Uterus (tissue), 3 donors: ENCODE measurements at regions not wholly inside any gene's neighbourhood (a gene's known extent, or its start where the extent isn't known, plus 50 kb on each side); places are given as distances from the start of the nearest gene placed in this dataset.
A peak's percentile ranks its signal among the peaks of the same experiment; 100 is the strongest.

ENCODE experiments used
- DNase-seq, 2 donors: peaks; one replicate each; pipeline ENCODE4 v3.0.0-alpha.2; 2019 to 2020
- H3K27ac ChIP-seq, 2 donors: fragments of 200-600 bp; sonication (generic); 1 replicate in 1 of 2; 2 replicates in 1 of 2; pipeline ENCODE4 v1.5.1; 2016 to 2018
- H3K27me3 ChIP-seq, 2 donors: fragments of 200-600 bp; sonication (generic); one replicate each; pipeline ENCODE4 v1.5.1; 2018 to 2019; ENCODE audit warnings: control low read depth in 1 of 2
- H3K36me3 ChIP-seq, 2 donors: fragments of 200-600 bp; sonication (generic); one replicate each; pipeline ENCODE4 v1.5.1; 2019; ENCODE audit warnings: control low read depth in 1 of 2
- H3K4me1 ChIP-seq, 2 donors: fragments of 200-600 bp; sonication (generic); one replicate each; pipeline ENCODE4 v1.5.1; 2018 to 2019; ENCODE audit warnings: control low read depth in 1 of 2
- H3K4me3 ChIP-seq, 2 donors: fragments of 200-600 bp; sonication (generic); 1 replicate in 1 of 2; 2 replicates in 1 of 2; pipeline ENCODE4 v1.5.1; 2018 to 2019; ENCODE audit warnings: mild to moderate bottlenecking in 1 of 2
- H3K9me3 ChIP-seq, 2 donors: fragments of 200-600 bp; sonication (generic); one replicate each; pipeline ENCODE4 v1.5.1; 2019; ENCODE audit warnings: control low read depth in 1 of 2
- POLR2A ChIP-seq, 2 donors: fragments of 450-650 bp; IDR thresholded peaks; one replicate each; pipeline ENCODE4 v1.6.1; 2016; ENCODE audit warnings: antibody characterized with exemption in 2 of 2, mild to moderate bottlenecking in 1 of 2, moderate library complexity in 1 of 2
- intact Hi-C: fragments of 100-400 bp; cut with DNase I; formaldehyde crosslinking; loops from one replicate; pipeline ENCODE4 v1.15.1; 2023; ENCODE audit warnings: low total_unique reads
- TF ChIP-seq, protein P1 (sequence below), 4 experiments: fragments of 200-600 bp in 2 of 4; fragments of 450-650 bp in 2 of 4; sonication (generic) in 2 of 4; IDR thresholded peaks; one replicate each; pipeline ENCODE4 v1.5.1; 2016 to 2019; ENCODE audit warnings: antibody characterized with exemption in 4 of 4, mild to moderate bottlenecking in 2 of 4, moderate library complexity in 1 of 4
- donor health status: DM: yes; HTN: yes; CAD: no.

DNA sequence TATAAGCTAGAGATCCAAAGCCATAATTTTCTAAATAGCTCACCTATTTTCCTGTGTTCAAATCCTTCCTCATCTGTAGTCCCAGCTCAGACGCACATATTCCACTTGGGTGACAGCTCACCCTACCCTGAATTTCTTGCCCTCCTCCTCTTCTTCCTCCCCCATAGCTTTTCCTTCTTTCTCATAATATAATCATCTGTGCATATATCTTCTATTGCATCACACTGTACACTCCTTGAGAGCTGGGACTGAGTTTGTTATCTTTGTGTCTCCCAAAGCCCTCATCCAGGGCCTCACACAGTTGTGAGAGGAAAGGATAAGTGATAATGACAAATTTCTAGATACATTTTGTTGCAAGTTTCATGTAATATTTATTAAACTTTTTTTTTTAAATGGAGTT, 55.9 kb upstream of the RTN4 start:
- Histone ChIP-seq H3K27me3 (no peaks in the 10 kb centered on the region), H3K27ac (no peak overlapping the region), H3K9me3 (no peaks in the 10 kb centered on the region), H3K4me1 (peaks cover 0 to 7% of the 10 kb centered on the region in 2 donors), H3K4me3 (no peak overlapping the region), H3K36me3 (no peaks in the 10 kb centered on the region)
- intact Hi-C loops, result no loop called here
- no peak for DNase-seq
- TF ChIP-seq, protein P1, sequence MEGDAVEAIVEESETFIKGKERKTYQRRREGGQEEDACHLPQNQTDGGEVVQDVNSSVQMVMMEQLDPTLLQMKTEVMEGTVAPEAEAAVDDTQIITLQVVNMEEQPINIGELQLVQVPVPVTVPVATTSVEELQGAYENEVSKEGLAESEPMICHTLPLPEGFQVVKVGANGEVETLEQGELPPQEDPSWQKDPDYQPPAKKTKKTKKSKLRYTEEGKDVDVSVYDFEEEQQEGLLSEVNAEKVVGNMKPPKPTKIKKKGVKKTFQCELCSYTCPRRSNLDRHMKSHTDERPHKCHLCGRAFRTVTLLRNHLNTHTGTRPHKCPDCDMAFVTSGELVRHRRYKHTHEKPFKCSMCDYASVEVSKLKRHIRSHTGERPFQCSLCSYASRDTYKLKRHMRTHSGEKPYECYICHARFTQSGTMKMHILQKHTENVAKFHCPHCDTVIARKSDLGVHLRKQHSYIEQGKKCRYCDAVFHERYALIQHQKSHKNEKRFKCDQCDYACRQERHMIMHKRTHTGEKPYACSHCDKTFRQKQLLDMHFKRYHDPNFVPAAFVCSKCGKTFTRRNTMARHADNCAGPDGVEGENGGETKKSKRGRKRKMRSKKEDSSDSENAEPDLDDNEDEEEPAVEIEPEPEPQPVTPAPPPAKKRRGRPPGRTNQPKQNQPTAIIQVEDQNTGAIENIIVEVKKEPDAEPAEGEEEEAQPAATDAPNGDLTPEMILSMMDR (IDR thresholded peaks at IDR 0.05), result no peak
- no peak for TF ChIP-seq POLR2A (IDR thresholded peaks at IDR 0.05)

- peaks cover 0 to 12% of the 10 kb centered on the region in 2 donors for H3K4me1 ChIP-seq
Measured at GRCh38 chr2:55105456-55105855, 55.2 kb upstream of the RTN4 start.

DNA sequence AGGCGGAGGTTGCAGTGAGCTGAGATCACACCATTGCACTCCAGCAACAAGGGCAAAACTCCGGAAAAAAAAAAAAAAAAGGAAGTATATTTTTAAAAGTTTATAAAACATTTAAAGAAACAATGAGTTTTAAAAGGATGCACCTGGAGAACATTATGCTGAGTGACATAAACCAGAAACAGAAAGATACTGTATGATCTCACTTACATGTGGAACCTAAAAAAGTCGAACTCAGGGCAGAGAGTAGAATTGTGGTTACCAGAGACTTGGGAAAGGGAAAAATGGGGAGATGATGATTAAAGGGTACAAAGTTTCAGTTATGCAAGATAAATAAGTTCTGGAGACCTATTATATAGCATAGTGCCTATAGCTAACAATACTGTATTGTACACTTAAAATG, 52.8 kb upstream of the RTN4 start:
- H3K27ac ChIP-seq, result peak overlapping the region; percentile 78 to 88
- DNase-seq, result no peak
- TF ChIP-seq, protein P1 (IDR thresholded peaks at IDR 0.05), result no peak
- no peak for TF ChIP-seq POLR2A (IDR thresholded peaks at IDR 0.05)
- H3K9me3 ChIP-seq, result no peaks in the 10 kb centered on the region
- H3K4me3 ChIP-seq, result no peak overlapping the region
- no peaks in the 10 kb centered on the region for H3K27me3 ChIP-seq
- peaks cover 0 to 14% of the 10 kb centered on the region in 2 donors for H3K4me1 ChIP-seq
- intact Hi-C loops, result no loop called here
- no peaks in the 10 kb centered on the region for H3K36me3 ChIP-seq

More at GRCh38 chr2:55105456-55105855, 55.2 kb upstream of the RTN4 start:
- no peak for TF ChIP-seq POLR2A (IDR thresholded peaks at IDR 0.05)
- TF ChIP-seq, protein P1 (IDR thresholded peaks at IDR 0.05), result no peak
- DNase-seq, result no peak
- Histone ChIP-seq H3K27me3 (no peaks in the 10 kb centered on the region), H3K27ac (no peak overlapping the region), H3K4me3 (no peak overlapping the region), H3K9me3 (no peaks in the 10 kb centered on the region), H3K36me3 (no peaks in the 10 kb centered on the region)
- intact Hi-C loops, result no loop called here

GRCh38 chr2:55102056-55102812, 52.0 kb upstream of the RTN4 start:
- no peaks in the 10 kb centered on the region for H3K9me3 ChIP-seq
- no peaks in the 10 kb centered on the region for H3K36me3 ChIP-seq
- peaks cover 0 to 14% of the 10 kb centered on the region in 2 donors for H3K4me1 ChIP-seq
- intact Hi-C loops, result no loop called here
- no peaks in the 10 kb centered on the region for H3K27me3 ChIP-seq
- no peak overlapping the region for H3K4me3 ChIP-seq
- H3K27ac ChIP-seq, result peak overlapping the region; percentile 78 to 88
- DNase-seq, result no peak
- TF ChIP-seq, protein P1 (IDR thresholded peaks at IDR 0.05), result no peak
- TF ChIP-seq POLR2A (IDR thresholded peaks at IDR 0.05), result no peak

GRCh38 chr2:55101466-55101865, 51.2 kb upstream of the RTN4 start:
- H3K27ac ChIP-seq, result peak overlapping the region; percentile 78 to 88
- no peak for DNase-seq
- TF ChIP-seq POLR2A (IDR thresholded peaks at IDR 0.05), result no peak
- TF ChIP-seq, protein P1 (IDR thresholded peaks at IDR 0.05), result no peak
- no peaks in the 10 kb centered on the region for H3K27me3 ChIP-seq
- intact Hi-C loops, result no loop called here
- no peak overlapping the region for H3K4me3 ChIP-seq
- no peaks in the 10 kb centered on the region for H3K9me3 ChIP-seq
- peaks cover 0 to 20% of the 10 kb centered on the region in 2 donors for H3K4me1 ChIP-seq
- H3K36me3 ChIP-seq, result no peaks in the 10 kb centered on the region
